Activated CD4-positive, alpha-beta T cell treated with anti-CD3 and anti-CD28 coated beads, Interleukin-2, amount 50 U/mL, for 48 hours (primary cell): ENCODE measurements at regions not wholly inside any gene's neighbourhood (a gene's known extent, or its start where the extent isn't known, plus 50 kb on each side); places are given as distances from the start of the nearest gene placed in this dataset.

ENCODE experiments used
- DNase-seq, 2 experiments: peaks; one replicate each; pipeline ENCODE4 v3.0.0-alpha.2; 2020

DNA sequence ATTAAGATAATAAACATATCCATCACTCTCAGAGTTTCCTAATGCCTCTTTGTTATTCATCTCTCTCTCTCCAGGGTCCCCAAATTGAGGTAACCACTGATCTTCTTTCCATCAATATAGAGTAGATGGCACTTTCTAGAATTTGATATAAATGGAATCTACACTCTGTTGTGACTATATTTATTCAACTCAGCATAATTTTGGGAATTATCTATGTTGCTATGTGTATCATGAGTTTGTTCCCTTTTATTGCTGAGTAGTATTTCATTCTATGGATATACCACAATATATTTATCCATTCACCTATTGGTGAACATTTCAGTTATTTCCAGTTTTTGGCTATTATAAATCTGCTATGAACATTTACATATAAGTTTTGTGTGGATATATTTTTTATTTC is 230.7 kb downstream of the HLX start:
- no peak for DNase-seq

DNA sequence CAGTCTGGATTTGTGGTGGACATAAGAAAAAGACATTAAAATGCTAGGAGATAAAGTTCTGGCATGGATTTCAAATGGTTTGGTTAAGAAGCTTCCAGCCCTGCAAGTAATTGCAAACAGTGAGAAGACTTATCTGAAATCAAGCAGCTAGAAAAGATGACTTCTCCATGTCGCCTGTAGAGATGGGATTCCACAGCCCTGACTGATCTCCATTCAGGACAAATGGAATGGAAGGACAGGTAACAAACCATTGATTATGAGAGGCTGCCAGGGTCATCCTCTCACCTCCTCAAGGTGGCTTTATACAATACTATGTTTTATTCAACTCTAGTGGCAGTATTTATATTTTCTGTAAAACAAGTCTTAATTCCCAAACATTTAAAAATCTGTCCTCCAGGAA is 237.9 kb downstream of the HLX start:
- no peak for DNase-seq

DNA sequence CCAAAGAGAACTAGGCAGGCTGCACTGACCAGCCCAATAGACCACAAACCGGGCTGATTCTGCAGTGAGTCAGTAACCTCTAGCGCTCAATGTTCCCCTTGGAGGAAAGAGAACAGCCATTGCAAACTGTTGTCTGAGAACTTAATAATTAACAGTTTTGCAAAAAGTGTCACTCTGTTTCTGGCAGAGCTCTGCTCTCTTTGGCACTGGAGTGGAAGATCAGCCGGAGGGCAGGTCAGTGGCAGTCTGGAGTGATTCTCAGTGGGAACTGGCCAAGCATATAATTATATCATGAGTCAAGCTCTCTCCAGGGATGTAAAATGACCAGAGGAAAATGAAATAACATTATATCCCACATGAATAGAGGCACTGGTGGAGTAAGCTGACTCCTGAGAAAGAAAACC is 238.3 kb downstream of the HLX start:
- no peak for DNase-seq

DNA sequence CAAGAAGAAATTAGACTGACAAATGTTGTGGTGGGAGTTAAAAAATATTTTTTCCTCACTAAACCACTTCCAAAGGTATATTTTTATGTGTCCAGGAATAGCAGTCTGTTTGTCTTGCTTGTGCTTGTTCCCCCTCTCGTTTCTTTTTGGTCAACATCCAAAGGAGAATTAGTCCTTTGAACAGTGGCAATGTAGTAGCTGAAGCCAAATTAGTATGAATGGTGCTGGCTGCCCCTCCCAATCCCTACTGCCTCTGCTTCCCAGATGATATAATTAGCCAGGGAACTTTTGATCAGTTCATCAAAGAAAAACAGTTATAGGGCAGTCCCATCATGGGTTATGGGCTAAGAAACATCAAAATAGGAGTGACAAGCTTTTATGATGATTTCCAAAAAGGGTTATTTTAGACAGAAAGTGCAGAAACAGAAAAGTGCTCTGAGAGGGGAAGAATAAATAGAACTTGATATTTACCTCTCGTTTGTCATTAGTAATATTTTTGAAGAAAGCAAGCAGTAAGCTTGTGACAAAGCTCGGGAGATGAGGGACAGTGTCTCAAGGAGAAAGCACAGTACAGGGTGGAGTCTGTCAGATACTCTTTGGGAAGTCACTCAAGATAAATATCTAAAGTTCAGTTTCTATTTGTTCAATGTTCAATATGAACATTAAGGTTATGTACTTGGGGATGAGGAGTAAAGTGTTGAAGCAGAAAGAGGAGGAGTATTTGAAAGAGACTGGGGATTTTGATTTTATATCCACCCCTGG is 239.1 kb downstream of the HLX start:
- DNase-seq, result no peak

DNA sequence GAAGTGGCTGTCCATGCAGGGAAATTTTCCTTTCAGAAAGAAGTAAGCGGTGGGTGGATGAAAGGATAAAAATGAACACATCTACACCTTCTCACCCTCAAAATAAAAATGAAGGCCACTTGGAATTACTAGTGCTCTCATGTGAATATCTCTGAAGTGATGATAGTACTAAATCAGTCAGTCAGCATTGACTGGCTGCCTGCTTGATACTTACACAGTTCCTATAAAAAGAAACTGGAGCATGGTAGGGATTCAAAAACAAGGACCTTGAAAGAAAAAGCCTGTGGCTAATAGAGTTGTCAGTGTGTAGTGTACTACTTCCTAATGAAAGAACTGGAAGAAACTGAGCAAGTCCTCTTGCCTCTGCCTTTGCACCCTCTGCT is 239.7 kb downstream of the HLX start:
- DNase-seq, result no peak

DNA sequence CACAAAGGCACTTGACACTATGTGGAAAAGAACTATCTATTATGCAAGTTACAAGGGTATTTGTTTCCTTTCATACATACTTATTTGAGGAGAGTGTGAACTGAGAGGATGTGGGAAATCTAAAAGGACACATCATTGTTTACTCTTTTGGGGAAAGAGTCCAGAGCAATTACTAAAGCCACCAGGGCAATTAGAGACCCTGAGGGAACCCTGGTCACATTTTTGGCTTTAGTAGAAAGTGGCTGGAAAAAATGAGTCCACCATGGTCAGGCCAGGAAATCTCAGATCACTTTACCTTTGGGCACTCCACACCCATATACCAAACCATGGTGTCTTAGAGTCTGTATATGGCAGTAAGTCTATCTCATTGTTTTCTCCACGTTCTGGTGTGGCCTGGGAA is 243.3 kb downstream of the HLX start:
- DNase-seq, result no peak

GRCh38 chr1:221125976-221126375 is 246.7 kb downstream of the HLX start:
- DNase-seq, result no peak

- DNase-seq, result no peak
Measured at GRCh38 chr1:221137666-221138065, 258.4 kb downstream of the HLX start.

DNA sequence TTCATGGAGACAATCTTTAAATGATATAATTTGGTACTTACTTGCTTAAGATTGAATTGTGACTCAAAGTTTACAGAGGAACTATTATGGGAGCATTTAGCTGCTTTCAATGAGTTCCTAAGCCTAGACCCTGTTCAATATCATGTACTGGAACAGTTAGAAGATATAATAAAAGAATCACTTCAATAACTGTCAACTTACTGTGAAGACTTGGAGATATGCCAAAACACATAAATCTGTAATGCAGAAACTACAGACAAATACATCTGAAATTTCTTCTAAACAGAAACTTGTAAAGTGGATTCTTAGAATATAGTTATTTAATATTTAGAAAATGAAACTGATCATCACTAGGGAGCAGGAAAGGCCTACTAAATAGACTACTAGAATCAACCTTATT is 259.3 kb downstream of the HLX start:
- no peak for DNase-seq

- no peak for DNase-seq
Measured at GRCh38 chr1:221139991-221140390, 260.7 kb downstream of the HLX start.

GRCh38 chr1:221141096-221141495 is 261.9 kb downstream of the HLX start:
- DNase-seq, result no peak

DNA sequence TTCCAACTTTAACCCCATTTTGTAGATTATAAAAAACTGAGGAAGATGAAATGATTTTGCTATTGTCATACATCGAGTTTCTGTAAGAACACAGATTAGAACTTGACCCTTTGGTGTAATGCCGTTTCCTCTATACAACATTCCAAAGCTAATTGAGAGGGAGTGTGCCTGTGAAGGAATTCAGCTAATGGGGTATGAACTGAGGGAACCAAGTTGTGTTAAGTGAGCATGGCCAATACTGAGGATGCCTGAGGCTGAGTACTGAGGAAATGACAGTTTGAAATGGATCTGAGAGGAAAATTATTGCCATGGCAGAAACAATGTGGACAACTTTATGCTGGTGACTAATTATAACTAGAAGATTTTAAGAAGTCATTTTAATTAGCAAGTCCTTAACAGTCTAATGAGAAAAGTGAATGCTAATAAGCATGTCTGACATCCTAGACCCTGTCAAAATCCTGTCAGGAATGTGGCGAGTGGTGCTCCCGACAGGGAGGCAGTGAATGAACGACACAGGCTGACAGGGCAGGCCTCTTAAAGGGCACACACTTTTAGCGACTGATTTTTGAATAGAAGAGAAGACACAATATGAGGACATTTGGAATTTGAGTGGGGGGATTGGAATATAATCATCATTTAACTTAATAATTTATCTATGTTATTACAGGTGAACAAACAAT is 262.5 kb downstream of the HLX start:
- DNase-seq, result no peak

GRCh38 chr1:221148660-221149059 is 269.4 kb downstream of the HLX start:
- DNase-seq, result no peak

DNA sequence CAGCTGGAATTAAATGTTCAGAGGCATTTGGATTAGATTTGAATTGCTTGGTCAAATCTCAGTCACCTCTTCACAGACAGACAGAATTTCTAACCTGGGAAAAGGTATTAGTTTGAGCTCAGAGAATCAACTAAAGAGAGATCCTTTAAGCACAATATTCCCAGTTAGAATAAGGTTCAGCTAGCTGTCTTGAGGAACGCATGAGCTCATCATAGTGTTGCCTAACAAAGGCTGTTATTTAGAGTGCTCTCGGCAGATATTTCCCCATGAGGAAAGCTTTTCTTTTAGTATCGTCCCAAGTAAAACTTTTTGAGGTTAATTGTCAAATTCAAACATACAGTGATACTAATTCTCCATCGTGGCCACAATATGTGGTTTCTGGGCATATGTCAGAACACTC is 269.9 kb downstream of the HLX start:
- DNase-seq, result no peak

GRCh38 chr1:221149555-221150075 is 270.4 kb downstream of the HLX start:
- DNase-seq, result no peak

- DNase-seq, result no peak
Measured at GRCh38 chr1:221150996-221151395, 271.8 kb downstream of the HLX start.

- DNase-seq, result no peak
Measured at GRCh38 chr1:221154932-221155331, 275.7 kb downstream of the HLX start.

DNA sequence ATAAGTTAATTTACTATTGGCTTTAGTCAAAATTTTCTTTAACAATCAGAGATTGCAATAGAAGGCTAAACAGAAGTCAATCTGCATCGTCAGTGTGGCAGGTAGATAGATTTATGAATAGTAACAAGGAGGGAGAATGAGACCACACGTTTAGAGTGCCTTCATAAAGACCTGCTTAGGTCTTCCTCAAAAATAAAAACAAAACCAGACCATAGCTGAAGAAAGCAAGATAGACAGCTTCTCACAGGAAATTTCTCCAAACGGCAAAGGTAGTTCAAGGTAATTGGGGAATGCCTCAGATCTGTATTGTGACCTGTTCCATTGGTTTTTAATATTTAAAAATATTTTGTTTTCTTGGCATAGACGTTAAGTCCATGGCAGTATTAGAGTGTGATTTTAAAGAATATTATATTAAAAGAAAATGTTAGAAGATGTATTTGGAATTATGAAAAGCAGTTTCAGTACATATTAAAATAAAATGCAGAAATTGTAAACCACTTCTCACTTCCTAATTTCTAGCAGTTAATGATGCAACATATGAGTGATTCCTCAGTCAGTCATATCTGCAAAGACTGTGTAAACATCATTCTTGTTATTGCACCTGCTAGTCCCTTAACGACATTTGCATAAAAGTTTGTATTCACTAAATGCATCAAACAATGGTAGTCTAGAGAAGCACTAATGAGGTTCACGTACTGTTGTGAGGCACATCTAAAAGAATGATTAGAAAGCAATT is 278.0 kb downstream of the HLX start:
- no peak for DNase-seq

DNA sequence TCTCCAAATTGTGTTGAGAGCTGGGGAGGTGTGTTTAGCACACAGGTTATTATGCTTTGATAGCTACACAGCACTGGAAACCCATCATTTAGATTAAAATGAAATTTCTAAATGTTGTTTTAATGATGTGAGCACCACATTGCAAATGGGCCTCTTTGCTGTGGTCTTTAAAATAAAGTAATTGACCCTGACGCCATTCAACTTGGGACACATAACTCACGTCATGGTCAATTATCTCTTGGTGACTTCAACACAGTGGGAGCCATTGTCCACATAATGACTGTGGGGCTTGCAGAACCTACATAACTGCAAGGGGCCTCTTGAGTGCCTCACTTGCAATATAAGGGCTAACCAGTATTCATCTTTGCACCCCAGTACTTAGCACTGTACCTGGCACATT is 280.4 kb downstream of the HLX start:
- no peak for DNase-seq

GRCh38 chr1:221161571-221162041 is 282.4 kb downstream of the HLX start:
- no peak for DNase-seq

DNA sequence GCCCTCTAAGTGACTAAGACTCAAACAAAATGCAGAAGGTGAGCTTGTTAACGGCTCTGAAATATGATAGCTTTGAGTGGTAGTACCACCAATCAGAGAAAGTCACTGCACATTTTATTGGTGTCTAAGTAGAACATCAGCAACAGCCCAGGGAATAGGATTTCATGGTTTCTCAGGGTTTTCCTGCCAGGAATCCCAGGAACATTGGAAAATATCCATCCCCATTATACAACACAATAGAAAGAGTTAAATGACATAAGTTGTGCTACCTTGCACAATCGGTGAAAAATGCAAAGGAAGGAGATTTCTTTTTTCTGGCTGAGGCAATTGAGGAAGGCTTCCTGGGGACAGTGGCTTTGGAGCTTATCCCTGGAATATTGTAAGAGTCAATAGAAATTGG is 283.1 kb downstream of the HLX start:
- no peak for DNase-seq

DNA sequence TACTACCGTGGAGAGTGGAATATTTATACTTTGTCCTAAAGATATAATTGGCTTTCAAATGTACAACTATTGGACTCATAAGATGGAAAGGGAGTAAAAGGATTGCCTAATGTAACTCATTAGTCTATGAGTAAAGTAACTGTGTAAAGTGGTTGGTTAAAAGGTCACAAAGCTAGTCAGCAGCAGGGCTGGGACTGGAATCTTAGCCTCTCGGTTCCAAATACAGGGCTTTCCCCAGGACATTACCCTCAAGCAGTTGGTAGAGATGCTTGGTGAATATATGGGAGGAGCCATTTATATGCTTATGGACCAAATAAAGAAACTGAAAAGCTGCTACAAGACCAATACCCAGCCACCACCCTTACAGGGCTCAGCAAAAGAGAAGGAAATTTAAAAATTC is 283.7 kb downstream of the HLX start:
- no peak for DNase-seq

DNA sequence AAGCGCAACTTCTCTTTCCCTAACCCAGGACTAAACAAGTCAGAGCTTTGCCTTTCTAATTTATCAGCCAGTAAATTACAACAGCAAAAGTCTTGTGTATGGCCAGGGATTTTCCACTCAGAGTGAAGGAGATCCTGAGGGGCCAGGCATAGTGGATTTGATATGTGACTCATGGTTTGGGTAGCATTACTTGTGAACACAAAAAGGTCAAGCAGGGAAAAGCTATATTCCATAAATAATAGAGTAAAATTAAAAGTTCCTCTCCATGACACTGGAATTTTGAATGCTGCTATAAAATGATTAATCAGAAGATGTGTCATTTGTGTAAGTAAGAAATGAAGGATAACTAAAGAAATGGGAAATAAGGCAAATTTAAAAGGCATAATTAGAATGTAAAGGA is 284.8 kb downstream of the HLX start:
- DNase-seq, result no peak
